Natural killer cell treated with Interleukin-12 subunit alpha and Interleukin-12 subunit beta and Interleukin-15 and Interleukin-18, amount 100 ng/mL, for 72 hours (primary cell): ENCODE measurements at regions not wholly inside any gene's neighbourhood (a gene's known extent, or its start where the extent isn't known, plus 50 kb on each side); places are given as distances from the start of the nearest gene placed in this dataset.
A peak's percentile ranks its signal among the peaks of the same experiment; 100 is the strongest.
"Not testable (repeated sequence)": the region's sequence is repeated elsewhere in the genome, so short reads cannot be mapped to it uniquely, and the experiment has no call there.

Experiments
- ATAC-seq, 2 donors: fragments of 150-1000 bp; cut with Tn5 transposase in 1 of 2; sonication (Bioruptor Pico), chemical (Tn5 transposase) in 1 of 2; 2 replicates each; pipeline ENCODE4 v1.10.0; 2021
- DNase-seq: peaks from one replicate; pipeline ENCODE4 v3.0.0; 2022; ENCODE audit warnings: low spot score
- H3K27ac Mint-ChIP-seq, 2 donors: 1 replicate in 1 of 2; 2 replicates in 1 of 2; pipeline ENCODE4 v1.8.0; 2022; ENCODE audit warnings: mixed read lengths in 2 of 2, mild to moderate bottlenecking in 1 of 2, moderate library complexity in 1 of 2
- H3K27me3 Mint-ChIP-seq, 2 donors: 1 replicate in 1 of 2; 2 replicates in 1 of 2; pipeline ENCODE4 v1.8.0; 2022; ENCODE audit warnings: mixed read lengths in 2 of 2
- H3K36me3 Mint-ChIP-seq: one replicate; pipeline ENCODE4 v1.8.0; 2022; ENCODE audit warnings: mixed read lengths
- H3K4me1 Mint-ChIP-seq, 2 donors: 1 replicate in 1 of 2; 2 replicates in 1 of 2; pipeline ENCODE4 v1.8.0; 2022; ENCODE audit warnings: low read depth in 2 of 2, mixed read lengths in 2 of 2, mild to moderate bottlenecking in 1 of 2
- H3K4me3 Mint-ChIP-seq: one replicate; pipeline ENCODE4 v1.8.0; 2022; ENCODE audit warnings: mixed read lengths
- H3K9me3 Mint-ChIP-seq: 2 replicates; pipeline ENCODE4 v1.8.0; 2022; ENCODE audit warnings: mixed read lengths

DNA sequence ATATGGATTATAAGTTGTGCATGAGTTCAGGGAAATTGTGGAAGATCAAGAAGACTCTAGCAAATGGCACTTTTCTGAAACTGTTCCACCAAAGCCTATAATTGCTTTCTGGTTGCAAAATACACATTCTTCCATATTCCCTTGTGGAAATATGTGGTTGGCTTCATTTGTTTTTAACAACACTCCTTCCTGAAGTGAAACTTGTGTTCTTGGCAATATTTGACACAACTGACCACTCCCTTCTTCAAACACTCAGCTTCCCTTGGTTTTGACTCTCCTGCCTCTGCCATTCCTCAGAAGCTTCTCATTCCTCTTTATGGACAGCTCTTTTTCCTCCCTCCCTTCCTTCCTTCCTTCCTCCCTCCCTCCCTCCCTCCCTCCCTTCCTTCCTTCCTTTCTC lies 192.3 kb downstream of the PMAIP1 start:
- Mint-ChIP-seq H3K4me3 (no peak overlapping the region), H3K9me3 (peaks cover 8% of the 10 kb centered on the region), H3K27me3 (no peaks in the 10 kb centered on the region), H3K27ac (no peak overlapping the region), H3K36me3 (no peaks in the 10 kb centered on the region), H3K4me1 (no peaks in the 10 kb centered on the region)
- DNase-seq (no peak), ATAC-seq (no peak)

DNA sequence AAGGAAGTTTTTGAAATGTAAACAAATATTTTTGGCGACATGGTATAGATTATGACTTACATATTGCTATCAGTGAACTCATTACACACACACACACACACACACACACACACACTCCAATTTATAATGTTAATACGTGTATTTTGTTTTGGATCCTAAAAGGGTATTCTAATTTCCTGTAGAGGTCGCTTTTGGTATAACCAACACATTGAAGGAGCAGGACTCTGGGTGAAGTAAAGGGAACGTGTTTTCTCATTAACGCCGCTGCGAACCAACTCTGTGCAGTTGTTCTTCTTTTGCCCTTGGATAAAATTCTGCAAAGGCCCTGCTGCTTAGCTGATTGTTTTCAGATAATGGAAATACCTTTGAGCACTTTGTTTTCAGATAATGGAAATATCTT lies 190.4 kb downstream of the PMAIP1 start:
- Mint-ChIP-seq H3K36me3 (no peaks in the 10 kb centered on the region), H3K4me3 (no peak overlapping the region), H3K9me3 (peaks cover 8% of the 10 kb centered on the region), H3K4me1 (no peaks in the 10 kb centered on the region), H3K27me3 (no peaks in the 10 kb centered on the region), H3K27ac (no peak overlapping the region)
- DNase-seq (no peak), ATAC-seq (no peak)

GRCh38 chr18:60082790-60083189 lies 183.0 kb downstream of the PMAIP1 start:
- H3K27ac Mint-ChIP-seq: no peak overlapping the region
- no peaks in the 10 kb centered on the region for H3K36me3 Mint-ChIP-seq
- no peaks in the 10 kb centered on the region for H3K27me3 Mint-ChIP-seq
- no peak for ATAC-seq
- H3K9me3 Mint-ChIP-seq: peaks cover 3% of the 10 kb centered on the region
- no peak overlapping the region for H3K4me3 Mint-ChIP-seq
- no peak for DNase-seq
- no peaks in the 10 kb centered on the region for H3K4me1 Mint-ChIP-seq

GRCh38 chr18:60082282-60082681 lies 182.5 kb downstream of the PMAIP1 start:
- H3K27me3 Mint-ChIP-seq: no peaks in the 10 kb centered on the region
- H3K27ac Mint-ChIP-seq: no peak overlapping the region
- no peaks in the 10 kb centered on the region for H3K36me3 Mint-ChIP-seq
- H3K4me1 Mint-ChIP-seq: no peaks in the 10 kb centered on the region
- DNase-seq: no peak
- H3K9me3 Mint-ChIP-seq: peaks cover 3% of the 10 kb centered on the region
- no peak for ATAC-seq
- no peak overlapping the region for H3K4me3 Mint-ChIP-seq

DNA sequence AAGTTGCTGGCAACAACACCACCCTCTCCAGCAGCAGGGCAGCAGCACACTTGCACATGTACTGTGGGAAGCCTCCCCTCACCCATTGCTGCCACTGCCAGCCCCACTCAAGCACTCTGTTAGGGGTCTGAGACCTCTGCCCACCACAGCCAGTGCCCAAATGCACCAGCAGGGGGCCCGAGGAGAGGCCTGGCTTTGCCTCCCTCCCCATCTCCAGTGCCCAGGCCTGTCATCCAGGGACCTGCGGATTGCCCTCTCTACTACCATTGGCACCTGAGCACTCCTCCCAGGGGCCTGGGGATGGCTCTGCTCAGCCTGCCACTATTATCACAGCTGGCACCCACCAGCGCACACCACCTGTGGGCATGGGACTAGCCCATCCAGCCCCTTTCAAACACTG lies 175.7 kb downstream of the PMAIP1 start:
- no peaks in the 10 kb centered on the region for H3K27me3 Mint-ChIP-seq
- ATAC-seq: peak in 1 of 2 donors; percentile 15
- no peak overlapping the region for H3K27ac Mint-ChIP-seq
- DNase-seq: no peak
- H3K4me3 Mint-ChIP-seq: no peak overlapping the region
- no peaks in the 10 kb centered on the region for H3K36me3 Mint-ChIP-seq
- H3K4me1 Mint-ChIP-seq: no peaks in the 10 kb centered on the region
- peaks cover 8% of the 10 kb centered on the region for H3K9me3 Mint-ChIP-seq

- no peaks in the 10 kb centered on the region for H3K4me1 Mint-ChIP-seq
- no peak overlapping the region for H3K27ac Mint-ChIP-seq
- H3K36me3 Mint-ChIP-seq: no peaks in the 10 kb centered on the region
- no peaks in the 10 kb centered on the region for H3K9me3 Mint-ChIP-seq
- ATAC-seq (no peak), DNase-seq (no peak)
- H3K27me3 Mint-ChIP-seq: no peaks in the 10 kb centered on the region
- no peak overlapping the region for H3K4me3 Mint-ChIP-seq
Measured at GRCh38 chr18:60070631-60071030, 170.8 kb downstream of the PMAIP1 start.

- H3K4me3 Mint-ChIP-seq: no peak overlapping the region
- no peaks in the 10 kb centered on the region for H3K4me1 Mint-ChIP-seq
- DNase-seq: no peak
- no peak for ATAC-seq
- H3K36me3 Mint-ChIP-seq: no peaks in the 10 kb centered on the region
- peaks cover 0 to 7% of the 10 kb centered on the region in 2 donors for H3K27me3 Mint-ChIP-seq
- no peak overlapping the region for H3K27ac Mint-ChIP-seq
- no peaks in the 10 kb centered on the region for H3K9me3 Mint-ChIP-seq
Measured at GRCh38 chr18:60069145-60069544, 169.3 kb downstream of the PMAIP1 start.

DNA sequence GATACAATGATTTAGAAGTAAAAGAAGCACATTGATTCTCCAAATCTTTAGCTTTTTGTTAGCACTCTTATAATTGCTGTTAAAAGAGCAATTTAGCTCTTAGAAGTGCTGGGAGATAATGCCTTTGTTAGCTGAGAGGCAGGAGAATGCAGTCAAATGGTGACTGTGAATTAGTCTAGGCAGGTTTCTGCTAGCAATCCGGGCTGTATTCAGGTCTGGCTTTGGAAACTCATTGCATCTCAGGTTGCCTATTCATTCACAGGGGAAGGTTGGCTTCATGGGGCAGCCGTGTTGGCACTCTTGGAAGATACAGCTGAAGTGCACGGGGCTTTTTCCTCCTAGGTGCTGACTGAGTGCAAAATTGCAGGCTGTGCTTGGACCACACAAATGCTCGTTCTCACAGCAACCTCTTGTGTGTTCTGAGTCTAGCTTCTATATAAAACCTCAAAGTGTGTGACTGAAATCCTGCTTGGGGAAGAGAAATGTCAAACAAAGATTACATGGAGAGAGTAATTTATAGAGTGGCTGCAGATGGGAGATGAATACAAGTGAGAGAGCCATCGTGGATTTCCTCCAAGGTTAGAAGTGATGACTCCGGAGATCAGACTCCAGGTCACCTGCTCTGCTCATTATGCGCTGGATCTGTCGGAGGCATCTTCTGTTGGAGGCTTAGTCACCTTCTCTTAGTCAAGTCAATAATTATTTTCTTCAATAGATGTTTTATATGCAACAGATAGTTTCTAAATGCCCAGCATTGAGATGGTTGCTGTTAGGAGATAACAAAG lies 167.8 kb downstream of the PMAIP1 start:
- Mint-ChIP-seq H3K36me3 (no peaks in the 10 kb centered on the region), H3K27ac (no peak overlapping the region), H3K4me1 (no peaks in the 10 kb centered on the region), H3K27me3 (peaks cover 0 to 16% of the 10 kb centered on the region in 2 donors), H3K9me3 (no peaks in the 10 kb centered on the region), H3K4me3 (no peak overlapping the region)
- no peak for DNase-seq
- ATAC-seq: no peak

DNA sequence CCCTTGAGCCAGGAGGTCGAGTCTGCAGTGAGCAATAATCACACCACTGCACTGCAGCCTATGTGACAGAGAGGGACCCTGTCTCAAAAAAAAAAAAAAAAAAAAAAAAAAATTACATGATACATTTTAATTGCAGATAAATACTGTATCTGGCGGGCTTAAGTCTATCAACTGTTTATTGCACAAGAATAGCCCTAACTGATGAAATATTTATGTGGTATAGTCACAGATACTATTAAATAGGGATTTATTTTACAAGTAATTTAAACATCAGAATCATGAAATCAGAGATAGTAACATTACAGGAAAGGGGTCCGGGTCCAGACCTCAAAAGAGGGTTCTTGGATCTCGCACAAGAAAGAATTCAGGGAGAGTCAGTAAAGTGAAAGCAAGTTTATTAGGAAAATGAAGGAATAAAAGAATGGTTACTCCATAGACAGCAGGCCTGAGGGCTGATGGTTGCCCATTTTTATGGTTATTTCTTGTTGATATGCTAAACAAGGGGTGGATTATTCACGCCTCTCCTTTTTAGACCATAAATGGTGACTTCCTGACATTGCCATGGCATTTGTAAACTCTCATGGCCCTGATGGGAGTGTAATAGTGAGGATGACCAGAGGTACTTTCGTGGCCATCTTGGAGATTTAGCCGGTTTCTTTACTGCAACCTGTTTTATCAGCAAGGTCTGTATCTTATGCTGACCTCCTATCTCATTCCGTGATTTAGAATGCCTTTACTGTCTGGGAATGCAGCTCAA lies 166.6 kb downstream of the PMAIP1 start:
- Mint-ChIP-seq H3K4me1 (no peaks in the 10 kb centered on the region), H3K4me3 (no peak overlapping the region), H3K36me3 (no peaks in the 10 kb centered on the region), H3K27ac (no peak overlapping the region), H3K9me3 (peaks cover 2% of the 10 kb centered on the region), H3K27me3 (peaks cover 0 to 16% of the 10 kb centered on the region in 2 donors)
- ATAC-seq (no peak), DNase-seq (no peak)

DNA sequence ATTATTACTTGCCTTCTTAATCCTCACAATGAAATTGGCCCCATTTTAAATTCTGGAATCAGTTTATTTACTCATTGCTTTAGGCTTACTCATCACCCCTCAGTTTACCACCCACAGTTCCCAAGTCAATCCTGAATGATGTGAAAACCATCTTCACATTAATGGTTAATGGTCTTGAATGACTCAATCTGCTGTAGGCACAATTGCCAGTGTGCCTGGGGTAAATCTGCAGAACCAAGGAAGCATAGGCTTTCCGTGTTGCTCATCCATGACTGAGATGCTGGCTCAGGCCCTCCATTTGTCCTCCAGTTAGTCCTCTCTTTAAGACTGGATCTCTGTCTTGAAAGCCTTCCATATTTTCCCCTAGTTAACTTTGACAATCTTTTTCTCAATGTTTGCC lies 164.5 kb downstream of the PMAIP1 start:
- Mint-ChIP-seq H3K36me3 (no peaks in the 10 kb centered on the region), H3K27ac (no peak overlapping the region), H3K9me3 (peaks cover 2% of the 10 kb centered on the region), H3K4me1 (no peaks in the 10 kb centered on the region), H3K27me3 (peaks cover 0 to 16% of the 10 kb centered on the region in 2 donors), H3K4me3 (no peak overlapping the region)
- ATAC-seq (no peak), DNase-seq (no peak)

- H3K4me1 Mint-ChIP-seq, H3K4me3 Mint-ChIP-seq, H3K36me3 Mint-ChIP-seq, ATAC-seq, DNase-seq, H3K9me3 Mint-ChIP-seq, H3K27ac Mint-ChIP-seq: not testable (repeated sequence)
- H3K27me3 Mint-ChIP-seq: peaks cover 0 to 18% of the 10 kb centered on the region in 2 donors
Measured at GRCh38 chr18:60062831-60063230, 163.0 kb downstream of the PMAIP1 start.

GRCh38 chr18:60062396-60062795 lies 162.6 kb downstream of the PMAIP1 start:
- H3K36me3 Mint-ChIP-seq: no peaks in the 10 kb centered on the region
- peaks cover 0 to 22% of the 10 kb centered on the region in 2 donors for H3K27me3 Mint-ChIP-seq
- DNase-seq (no peak), ATAC-seq (no peak)
- no peak overlapping the region for H3K27ac Mint-ChIP-seq
- peaks cover 6% of the 10 kb centered on the region for H3K9me3 Mint-ChIP-seq
- no peaks in the 10 kb centered on the region for H3K4me1 Mint-ChIP-seq
- H3K4me3 Mint-ChIP-seq: no peak overlapping the region

DNA sequence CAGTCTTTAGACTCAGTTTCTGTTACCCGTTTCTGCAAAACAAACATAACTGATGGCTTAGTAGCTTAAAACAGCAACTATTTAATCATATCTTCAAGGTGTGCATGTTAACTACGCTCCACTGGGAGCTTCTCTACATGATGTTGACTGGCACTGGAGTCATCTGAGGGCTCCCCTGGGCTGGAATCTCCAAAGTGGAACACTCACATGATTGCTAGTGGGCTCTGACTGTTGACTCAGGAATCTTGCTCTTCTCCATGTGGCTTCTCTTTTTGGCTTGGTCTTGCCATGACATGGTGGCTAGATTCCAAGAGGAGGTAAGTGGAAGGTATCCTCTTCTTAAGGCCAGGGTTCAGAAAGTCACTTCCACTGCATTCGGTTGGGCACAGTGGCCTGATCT lies 160.8 kb downstream of the PMAIP1 start:
- DNase-seq (no peak), ATAC-seq (no peak)
- Mint-ChIP-seq H3K4me1 (no peaks in the 10 kb centered on the region), H3K9me3 (peaks cover 6% of the 10 kb centered on the region), H3K4me3 (no peak overlapping the region), H3K36me3 (no peaks in the 10 kb centered on the region), H3K27me3 (peaks cover 0 to 22% of the 10 kb centered on the region in 2 donors), H3K27ac (no peak overlapping the region)

DNA sequence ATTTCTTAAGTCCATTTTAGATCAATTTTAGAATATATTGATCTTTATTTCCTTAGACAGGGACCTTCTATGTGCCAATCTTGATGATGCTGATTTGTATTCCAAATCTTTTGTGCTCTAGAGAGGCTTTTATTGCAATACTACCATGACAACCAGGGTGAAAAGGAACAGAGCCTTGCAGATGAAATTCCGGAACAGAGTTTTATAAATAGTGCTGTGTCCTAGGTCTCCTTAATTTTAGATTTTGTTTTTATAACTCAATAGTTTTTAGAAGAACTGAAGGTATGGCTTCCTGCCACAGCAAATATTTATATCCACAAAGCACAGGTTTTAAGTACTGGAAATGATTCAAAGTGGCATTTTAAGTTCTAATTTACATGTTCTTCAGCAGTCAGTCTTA lies 160.2 kb downstream of the PMAIP1 start:
- Mint-ChIP-seq H3K27ac (no peak overlapping the region), H3K27me3 (peaks cover 0 to 22% of the 10 kb centered on the region in 2 donors), H3K4me1 (no peaks in the 10 kb centered on the region), H3K4me3 (no peak overlapping the region), H3K36me3 (no peaks in the 10 kb centered on the region), H3K9me3 (peaks cover 6% of the 10 kb centered on the region)
- no peak for DNase-seq
- ATAC-seq: no peak
